ENCODE measurements at regions not wholly inside any gene's neighbourhood (a gene's known extent, or its start where the extent isn't known, plus 50 kb on each side); places are given as distances from the start of the nearest gene placed in this dataset.
A peak's percentile ranks its signal among the peaks of the same experiment; 100 is the strongest.

DNA sequence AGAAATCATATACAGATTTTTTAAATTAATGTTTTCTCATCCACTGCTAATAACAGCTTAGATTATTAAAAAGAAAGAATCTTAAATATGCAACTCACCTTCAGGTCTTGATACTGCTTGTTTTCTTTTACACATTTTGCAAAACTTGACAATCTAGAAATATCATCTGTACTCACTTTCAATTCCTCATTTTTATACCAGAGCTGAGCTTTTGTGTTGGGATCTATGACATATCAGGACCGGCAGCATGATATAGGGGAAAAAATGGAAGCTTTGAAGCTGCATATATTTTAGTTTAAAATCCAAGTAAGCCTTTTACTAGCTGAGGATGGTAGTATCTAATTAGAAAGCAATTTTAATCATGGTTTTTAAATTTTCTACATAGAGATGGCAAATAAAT lies 75.7 kb upstream of the SMARCA2 start:
- DNase-seq: no peak

DNA sequence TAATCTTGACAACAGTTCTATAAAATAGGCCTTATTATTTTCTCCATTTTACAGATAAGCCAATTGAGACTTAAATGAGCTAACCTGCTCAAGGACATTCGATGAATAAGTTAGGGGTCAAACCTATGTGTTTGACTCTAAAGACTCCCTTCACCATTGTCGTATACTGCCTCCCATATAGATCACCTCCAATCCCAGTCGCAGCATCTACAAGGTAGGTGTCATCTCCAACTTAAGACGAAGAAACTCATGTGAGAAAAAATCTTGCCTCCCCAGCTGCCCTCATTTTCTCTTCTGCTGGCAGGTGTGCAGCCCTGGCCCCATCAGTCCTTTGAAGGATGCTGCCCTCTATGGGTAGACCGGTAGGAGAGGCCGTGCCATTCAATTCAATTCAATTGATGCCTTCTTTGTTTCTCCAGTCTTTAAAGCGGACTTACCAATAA lies 75.2 kb upstream of the SMARCA2 start:
- peak in 1 of 2 experiments; percentile 50 for DNase-seq

DNA sequence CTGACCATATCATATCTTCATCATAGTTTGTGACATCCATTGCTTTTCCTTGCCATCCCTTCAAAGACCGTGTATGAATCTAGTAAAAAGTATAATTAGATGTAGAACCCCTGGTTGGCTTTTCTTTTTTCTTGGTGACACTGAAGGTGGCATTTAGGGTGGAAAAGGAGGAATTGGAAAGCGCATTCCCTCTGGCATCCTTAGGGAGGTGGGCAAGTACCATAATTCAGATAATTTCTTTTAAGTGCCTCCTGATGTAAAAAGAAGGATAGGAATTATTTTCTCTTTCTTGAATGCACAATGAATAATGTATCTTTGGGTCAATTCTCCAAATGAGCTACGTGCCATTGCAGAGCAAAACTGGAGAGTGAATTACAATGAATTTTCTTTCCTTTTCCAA lies 73.2 kb upstream of the SMARCA2 start:
- no peak for DNase-seq

DNA sequence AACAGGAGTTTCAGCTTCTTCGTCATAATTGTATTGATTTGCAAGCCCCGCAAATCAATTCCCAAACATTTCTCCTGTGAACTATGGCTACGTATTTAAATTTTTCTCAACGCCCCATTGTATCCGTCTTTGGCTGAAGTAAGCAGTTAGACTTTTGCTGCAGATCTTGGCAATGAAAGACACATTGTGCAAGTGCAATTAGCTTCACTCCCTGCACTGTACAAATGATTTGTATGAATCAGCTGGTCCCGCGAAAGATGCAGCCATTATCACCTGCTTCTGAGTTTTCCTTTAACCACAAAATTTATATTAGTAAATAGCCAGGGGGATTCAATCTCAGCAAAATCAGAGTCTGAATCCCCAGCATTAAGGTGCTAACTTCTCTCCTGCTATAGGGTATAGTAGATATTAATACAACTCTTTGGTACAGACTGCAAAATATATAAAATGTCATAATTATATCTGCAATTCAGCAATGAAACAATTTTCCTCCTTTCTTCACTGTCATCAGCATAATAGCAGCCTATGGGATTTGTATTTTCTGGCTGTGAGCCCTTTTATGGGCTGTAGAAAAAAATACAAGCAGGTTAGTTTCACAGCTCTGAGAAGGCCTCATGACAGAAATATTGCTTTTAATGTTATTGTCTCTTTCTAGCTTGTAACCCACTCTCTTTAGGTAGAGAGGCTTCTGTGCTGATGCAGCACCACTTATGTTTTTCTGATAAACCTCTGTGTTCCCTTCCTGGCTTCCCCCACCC lies 68.4 kb upstream of the SMARCA2 start:
- no peak for DNase-seq

DNA sequence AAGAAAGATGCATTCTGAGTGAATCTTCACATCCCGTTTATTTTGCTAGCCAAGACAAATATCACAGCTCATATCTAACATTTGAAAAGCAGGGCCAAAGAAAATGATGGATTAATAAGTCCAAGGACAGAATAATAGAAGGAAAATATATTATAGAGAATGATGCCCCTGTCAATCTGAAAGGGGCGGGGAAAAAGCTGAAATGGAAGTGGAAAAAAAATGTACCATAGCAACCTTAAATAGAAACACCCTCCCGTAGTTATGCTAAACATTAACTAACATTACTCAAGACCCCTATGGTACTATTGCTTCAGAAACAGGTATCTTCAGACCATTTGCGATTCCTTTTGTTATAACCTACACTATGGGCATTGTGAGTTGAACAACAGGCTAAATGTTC lies 67.7 kb upstream of the SMARCA2 start:
- no peak for DNase-seq

DNA sequence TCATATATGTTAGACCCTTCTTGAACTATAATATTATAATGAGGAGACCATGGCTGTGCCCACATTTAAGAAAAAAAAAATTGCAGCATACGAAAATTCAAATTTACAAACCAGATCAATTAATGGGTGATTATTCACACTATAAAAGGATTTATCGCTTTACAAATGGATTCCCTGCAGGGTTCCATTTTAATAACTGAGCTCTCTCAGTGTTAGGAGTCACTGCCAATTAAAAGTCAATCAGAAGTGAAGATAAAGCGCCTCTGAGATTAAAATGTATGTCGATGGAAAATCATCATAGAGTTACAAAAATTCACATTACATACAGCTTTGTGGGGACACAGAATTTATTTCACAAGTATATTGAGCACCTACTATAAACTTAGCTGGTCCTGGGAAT lies 66.6 kb upstream of the SMARCA2 start:
- no peak for DNase-seq

DNA sequence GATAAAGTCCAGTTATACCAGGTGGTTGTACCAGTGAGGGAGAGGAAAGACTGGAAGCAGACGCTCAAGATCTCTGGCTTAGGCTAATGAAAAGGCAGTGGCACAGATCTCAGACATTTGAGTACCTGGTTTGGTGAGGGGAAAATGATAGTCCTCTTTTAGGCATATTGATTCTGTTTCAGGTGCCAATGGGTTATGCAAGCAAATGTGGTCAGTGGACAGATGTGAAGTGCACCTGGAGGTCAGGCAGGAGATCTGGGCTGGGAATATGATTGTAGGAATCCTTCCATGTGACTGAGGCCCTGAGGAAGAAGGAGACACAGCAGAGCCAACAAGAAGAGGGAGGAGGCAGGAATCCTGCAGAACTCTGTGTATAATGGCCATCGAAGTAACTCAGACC lies 63.7 kb upstream of the SMARCA2 start:
- DNase-seq: no peak

DNA sequence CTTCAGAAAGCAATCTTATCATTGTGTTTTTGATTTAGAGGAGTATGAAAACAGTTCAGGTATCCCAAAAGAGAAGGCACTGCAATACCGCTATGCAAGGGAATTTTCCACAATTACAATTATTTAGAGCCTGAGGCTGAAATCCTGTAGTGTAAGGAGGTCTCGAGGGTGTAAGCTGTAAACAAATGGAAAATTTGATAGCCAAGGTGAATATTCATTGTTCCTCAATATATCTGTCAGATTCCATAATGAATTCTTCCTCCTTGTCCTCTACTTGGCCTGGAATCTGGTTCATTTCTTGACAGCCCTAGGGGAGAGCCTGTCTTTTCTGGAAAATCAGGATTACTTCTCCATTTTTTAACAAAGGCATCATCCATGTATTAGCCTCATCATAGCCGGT lies 63.1 kb upstream of the SMARCA2 start:
- DNase-seq: no peak

DNA sequence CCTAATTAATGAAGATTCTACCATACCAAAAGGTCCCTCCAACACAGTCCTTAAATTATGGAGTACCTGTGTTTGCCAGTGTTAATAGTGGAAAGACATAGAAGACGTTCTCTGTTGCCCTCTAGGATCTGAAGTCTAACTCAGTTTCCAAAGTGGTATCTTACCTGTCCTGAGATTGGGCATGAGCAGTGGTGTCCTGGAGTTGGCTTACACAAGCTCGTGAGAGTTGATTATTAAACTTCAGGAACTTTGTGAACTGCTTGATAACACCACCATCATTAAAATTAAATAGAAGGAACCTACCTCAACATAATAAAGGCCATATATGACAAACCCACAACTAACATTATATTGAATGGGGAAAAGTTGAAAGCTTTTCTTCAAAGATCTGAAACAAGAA lies 60.9 kb upstream of the SMARCA2 start:
- no peak for DNase-seq

DNA sequence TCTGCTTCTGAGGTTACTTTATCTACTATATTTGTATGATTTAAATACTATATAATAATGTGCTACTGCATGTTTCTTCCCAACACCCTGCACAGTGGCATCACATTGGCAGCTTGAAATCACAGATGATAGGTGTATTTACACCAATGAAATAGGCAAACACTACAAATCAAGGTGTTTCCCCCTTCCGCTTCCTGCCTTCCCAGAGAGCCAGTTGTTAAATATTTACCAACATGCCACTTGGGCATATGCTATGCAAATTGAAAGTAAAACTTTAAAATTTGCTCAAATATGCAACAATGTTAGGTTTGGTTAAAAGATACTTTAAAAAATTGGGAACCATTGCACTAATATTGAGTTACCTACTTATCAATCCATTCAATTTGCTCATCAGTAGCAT lies 58.2 kb upstream of the SMARCA2 start:
- DNase-seq: no peak

DNA sequence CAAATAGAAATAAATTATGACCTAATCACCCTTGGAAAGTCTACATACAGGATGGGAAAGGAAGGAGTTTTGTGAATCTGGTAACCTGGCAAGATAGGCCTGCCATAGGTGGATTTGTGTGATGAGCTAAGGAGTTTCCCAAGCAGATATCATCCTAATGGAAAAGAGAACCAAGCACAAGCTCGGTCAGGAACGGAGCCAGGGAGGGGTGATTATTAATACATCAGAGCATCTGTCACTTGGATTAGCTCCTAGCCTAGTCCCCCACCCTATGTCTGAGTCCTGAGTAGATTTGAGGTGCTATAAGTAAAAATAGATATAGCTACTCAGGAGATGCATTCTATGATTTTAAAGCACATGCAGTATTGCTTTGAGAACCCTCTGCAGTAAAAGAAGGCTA lies 57.3 kb upstream of the SMARCA2 start:
- DNase-seq: no peak

DNA sequence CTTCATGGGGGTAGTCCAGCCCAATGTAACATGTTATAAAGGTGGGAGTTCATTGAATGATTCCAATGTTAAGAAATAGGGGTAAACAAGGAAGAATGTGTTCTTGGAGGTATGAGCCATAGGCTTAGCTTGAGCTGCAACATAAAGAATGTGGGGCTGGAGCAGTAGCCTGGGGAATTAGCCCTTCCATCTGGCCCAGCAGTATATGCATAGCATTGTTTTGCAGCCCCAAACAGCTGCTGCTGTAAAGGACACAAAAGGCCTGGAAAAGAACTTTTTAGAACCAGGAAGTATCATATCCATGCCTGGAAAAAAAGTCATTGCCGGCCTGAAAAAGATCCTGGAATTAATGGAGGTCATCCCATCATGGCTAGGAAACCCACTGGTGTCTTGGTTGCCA lies 55.8 kb upstream of the SMARCA2 start:
- no peak for DNase-seq

DNA sequence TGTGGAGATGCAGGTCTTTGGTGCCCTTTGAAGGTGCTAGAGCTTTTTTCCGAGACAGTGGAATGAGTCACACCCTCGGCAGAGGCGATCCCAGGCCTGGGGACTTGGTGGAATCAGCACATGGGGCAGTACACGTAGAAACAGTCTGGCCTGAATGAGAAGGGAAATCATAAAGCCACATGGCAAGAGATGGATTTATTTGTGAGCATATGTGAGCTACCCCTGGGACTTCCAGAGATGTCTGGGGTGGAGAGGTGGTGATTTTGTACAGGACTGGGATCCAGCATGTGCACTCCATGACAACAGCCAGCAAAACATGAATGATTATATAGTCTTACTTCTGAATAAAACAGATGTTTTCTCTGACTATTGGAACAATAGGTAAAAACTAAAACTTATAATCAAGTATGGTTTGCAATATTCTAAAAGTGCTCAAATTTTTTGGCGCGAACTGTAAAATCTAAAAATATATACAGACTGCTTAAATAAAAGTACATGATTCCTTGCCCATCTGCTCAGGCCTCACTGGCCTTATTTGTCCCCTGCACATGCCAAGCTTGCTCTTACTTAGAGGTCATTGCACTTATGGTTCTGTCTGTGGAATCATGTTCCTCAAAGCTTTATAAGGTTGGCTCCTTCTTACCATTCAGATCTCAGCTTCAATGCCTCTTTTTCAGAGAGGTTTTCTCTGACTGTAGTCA lies 54.7 kb upstream of the SMARCA2 start:
- no peak for DNase-seq

DNA sequence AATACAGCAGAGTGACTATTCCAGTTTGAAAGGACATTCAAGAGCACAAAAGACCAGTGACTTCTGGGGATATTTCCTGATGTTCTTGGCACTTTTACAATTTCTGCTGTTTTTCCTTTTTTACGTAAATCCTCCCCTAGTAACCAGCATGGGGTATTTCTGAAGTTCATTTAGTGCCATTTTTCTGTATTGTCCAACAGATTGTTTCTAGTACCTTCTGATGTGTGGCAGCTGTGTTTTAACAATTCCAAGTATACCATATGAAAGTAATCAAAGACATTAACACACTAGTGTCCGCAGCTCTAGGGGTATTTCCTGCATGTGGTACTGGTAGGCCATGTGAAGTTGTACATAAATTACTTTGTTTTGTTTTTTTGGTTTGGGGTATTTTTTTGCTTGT lies 53.0 kb upstream of the SMARCA2 start:
- DNase-seq: no peak

DNA sequence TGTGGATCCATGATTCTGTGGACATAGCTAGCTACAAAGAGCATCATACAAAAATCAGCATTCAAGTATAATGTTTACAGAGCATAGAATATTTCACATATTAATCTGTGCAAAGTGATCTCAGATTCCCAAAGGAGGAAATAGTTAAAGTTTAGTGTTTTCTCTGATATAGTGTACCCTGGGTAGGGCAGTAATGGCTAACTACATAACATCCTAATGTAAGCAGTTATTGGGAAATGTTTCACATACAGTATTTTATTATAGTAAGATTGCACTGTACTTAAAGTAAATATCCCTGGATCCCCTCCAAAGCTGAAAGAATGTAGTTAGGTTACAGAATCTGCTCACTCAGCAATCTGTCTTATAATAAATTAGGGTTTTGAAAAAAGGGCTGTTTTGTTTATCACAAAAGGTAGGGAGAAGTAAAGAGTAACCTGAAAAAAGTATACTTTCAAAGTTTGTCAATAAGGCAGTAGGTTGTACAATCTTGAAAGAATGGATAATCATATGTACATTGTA lies 52.5 kb upstream of the SMARCA2 start:
- DNase-seq: no peak

DNA sequence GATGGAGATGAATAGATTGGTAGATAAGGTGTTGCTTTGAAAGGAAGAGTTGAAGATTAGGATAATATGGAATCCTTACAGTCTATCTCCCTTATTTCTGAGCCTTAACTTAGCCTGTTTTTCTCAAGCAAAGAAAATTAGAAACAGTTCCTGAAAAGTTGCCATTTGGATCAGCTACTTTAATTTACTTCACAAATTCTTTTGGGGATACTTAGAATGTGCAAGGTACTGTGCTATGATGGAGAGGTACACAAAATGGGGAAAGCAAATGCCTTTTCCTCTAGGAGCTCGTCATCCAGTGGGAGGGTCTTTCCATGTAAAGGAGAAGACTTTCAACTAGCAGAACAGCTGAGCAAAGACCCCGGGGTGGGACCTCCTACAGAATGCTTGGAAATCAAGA lies 51.1 kb upstream of the SMARCA2 start:
- DNase-seq: no peak

All from SHP77 (cell line).